Chondrocyte (in vitro differentiated cells): ENCODE measurements at regions not wholly inside any gene's neighbourhood (a gene's known extent, or its start where the extent isn't known, plus 50 kb on each side); places are given as distances from the start of the nearest gene placed in this dataset.

Source experiments
- DNase-seq: peaks from one replicate; pipeline ENCODE4 v3.0.0; 2021; ENCODE audit warnings: mixed read lengths, low spot score
- H3K27ac Mint-ChIP-seq: one replicate; pipeline ENCODE4 v1.8.0; 2021; ENCODE audit warnings: mild to moderate bottlenecking, moderate library complexity, mixed read lengths; ENCODE audit not compliant: unreplicated experiment
- H3K27me3 Mint-ChIP-seq: 2 replicates; pipeline ENCODE4 v1.8.0; 2021; ENCODE audit warnings: low read depth, mixed read lengths
- H3K36me3 Mint-ChIP-seq: 2 replicates; pipeline ENCODE4 v1.8.0; 2021; ENCODE audit warnings: low read depth, mixed read lengths
- H3K4me1 Mint-ChIP-seq: 2 replicates; pipeline ENCODE4 v1.8.0; 2021; ENCODE audit warnings: low read depth, mild to moderate bottlenecking, mixed read lengths
- H3K4me3 Mint-ChIP-seq: one replicate; pipeline ENCODE4 v1.8.0; 2021; ENCODE audit warnings: mild to moderate bottlenecking, moderate library complexity, mixed read lengths; ENCODE audit not compliant: unreplicated experiment
- H3K9me3 Mint-ChIP-seq: 2 replicates; pipeline ENCODE4 v1.8.0; 2021; ENCODE audit warnings: low read depth, mixed read lengths
- CTCF ChIP-seq: fragments of 200-600 bp; sonication (generic); IDR thresholded peaks from 2 replicates; pipeline ENCODE4 v1.5.0; 2021; ENCODE audit warnings: antibody characterized with exemption, mild to moderate bottlenecking, moderate library complexity

- Mint-ChIP-seq H3K9me3 (no peaks in the 10 kb centered on the region), H3K36me3 (no peaks in the 10 kb centered on the region), H3K4me1 (no peaks in the 10 kb centered on the region), H3K27me3 (peaks cover 7% of the 10 kb centered on the region), H3K4me3 (no peak overlapping the region), H3K27ac (no peak overlapping the region)
- TF ChIP-seq CTCF: no peak
- DNase-seq: no peak
Measured at GRCh38 chr6:81295310-81295709, 457.2 kb downstream of the TENT5A start.

GRCh38 chr6:81293896-81294295 lies 458.6 kb downstream of the TENT5A start:
- TF ChIP-seq CTCF: no peak

GRCh38 chr6:81289229-81289628 lies 463.3 kb downstream of the TENT5A start:
- Mint-ChIP-seq H3K4me3 (no peak overlapping the region), H3K4me1 (no peaks in the 10 kb centered on the region), H3K9me3 (peaks cover 6% of the 10 kb centered on the region), H3K27ac (no peak overlapping the region), H3K27me3 (peaks cover 9% of the 10 kb centered on the region), H3K36me3 (no peaks in the 10 kb centered on the region)
- no peak for DNase-seq
- no peak for TF ChIP-seq CTCF

More at GRCh38 chr6:81293896-81294295, 458.6 kb downstream of the TENT5A start:
- Mint-ChIP-seq H3K27me3 (peaks cover 7% of the 10 kb centered on the region), H3K9me3 (no peaks in the 10 kb centered on the region), H3K27ac (no peak overlapping the region), H3K36me3 (no peaks in the 10 kb centered on the region), H3K4me3 (no peak overlapping the region), H3K4me1 (no peaks in the 10 kb centered on the region)
- DNase-seq: no peak

GRCh38 chr6:81265106-81265505 lies 487.4 kb downstream of the TENT5A start:
- Mint-ChIP-seq H3K36me3 (peaks cover 4% of the 10 kb centered on the region), H3K4me1 (peaks cover 14% of the 10 kb centered on the region), H3K27ac (peak overlapping the region; percentile 87), H3K9me3 (peaks cover 3% of the 10 kb centered on the region), H3K27me3 (peaks cover 2% of the 10 kb centered on the region), H3K4me3 (peak overlapping the region; percentile 56)
- TF ChIP-seq CTCF: no peak
- no peak for DNase-seq

GRCh38 chr6:81263531-81264168 lies 488.8 kb downstream of the TENT5A start:
- no peak overlapping the region for H3K27ac Mint-ChIP-seq
- DNase-seq: no peak
- peaks cover 7% of the 10 kb centered on the region for H3K27me3 Mint-ChIP-seq
- peaks cover 3% of the 10 kb centered on the region for H3K9me3 Mint-ChIP-seq
- TF ChIP-seq CTCF: no peak
- H3K4me1 Mint-ChIP-seq: peaks cover 14% of the 10 kb centered on the region
- H3K36me3 Mint-ChIP-seq: no peaks in the 10 kb centered on the region
- no peak overlapping the region for H3K4me3 Mint-ChIP-seq
